ENCODE measurements at regions not wholly inside any gene's neighbourhood (a gene's known extent, or its start where the extent isn't known, plus 50 kb on each side); places are given as distances from the start of the nearest gene placed in this dataset.

- DNase-seq (ENCODE audit: low read depth): no peak
Measured at GRCh38 chr13:109977212-109977968, 191.0 kb upstream of the IRS2 start.

GRCh38 chr13:109976206-109976997 lies 190.0 kb upstream of the IRS2 start:
- no peak for DNase-seq (ENCODE audit: low read depth)

DNA sequence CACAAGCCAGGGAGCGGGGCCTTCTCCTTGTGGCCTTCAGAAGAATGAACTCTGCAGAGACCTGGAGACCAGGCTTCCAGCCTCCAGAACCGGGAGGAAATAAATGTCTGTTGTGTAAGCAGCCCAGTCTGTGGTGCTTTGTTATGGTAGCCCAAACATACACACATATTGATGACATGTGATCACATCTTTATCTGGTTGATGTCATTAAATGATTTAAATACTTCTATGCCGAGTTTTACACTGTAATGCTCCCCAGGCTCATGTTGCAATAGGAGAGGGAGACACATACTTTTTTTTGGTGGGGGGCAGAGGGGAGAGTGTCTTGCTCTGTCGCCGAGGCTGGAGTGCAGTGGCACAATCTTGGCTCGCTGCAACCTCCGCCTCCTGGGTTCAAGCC lies 188.0 kb upstream of the IRS2 start:
- no peak for DNase-seq (ENCODE audit: low read depth)

GRCh38 chr13:109973279-109973678 lies 186.9 kb upstream of the IRS2 start:
- DNase-seq (ENCODE audit: low read depth): no peak

DNA sequence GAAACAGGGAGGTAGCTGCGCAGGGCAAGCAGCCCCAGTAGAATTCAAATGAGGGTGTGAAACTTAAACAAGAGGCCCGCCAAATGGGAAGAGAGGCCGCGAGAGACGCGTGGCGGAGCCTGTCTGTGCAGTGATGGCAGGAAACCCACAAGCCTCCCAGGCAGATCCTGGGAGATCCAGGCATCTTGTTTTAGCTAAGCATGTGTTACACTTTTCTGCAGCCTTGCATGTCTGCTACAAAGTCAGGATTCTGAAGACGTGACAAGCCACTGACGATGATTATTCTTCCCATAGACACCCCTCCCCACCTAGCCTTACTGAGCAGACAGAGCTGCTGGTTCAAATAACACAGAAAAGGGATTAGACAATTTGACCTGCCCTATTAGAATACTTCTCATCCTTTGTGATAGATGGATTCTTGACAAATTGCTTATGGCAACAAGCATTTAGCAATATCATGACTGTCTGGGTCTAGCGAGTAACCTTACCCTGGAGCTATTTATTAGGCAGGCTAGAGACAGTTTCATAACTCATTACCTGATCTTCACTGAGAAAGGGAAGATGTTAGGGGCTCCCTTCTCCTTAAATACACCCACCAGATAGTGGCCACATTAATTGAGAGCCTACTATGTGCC lies 185.2 kb upstream of the IRS2 start:
- peak; percentile 12 for DNase-seq (ENCODE audit: low read depth)

GRCh38 chr13:109971006-109971405 lies 184.6 kb upstream of the IRS2 start:
- no peak for DNase-seq (ENCODE audit: low read depth)

DNA sequence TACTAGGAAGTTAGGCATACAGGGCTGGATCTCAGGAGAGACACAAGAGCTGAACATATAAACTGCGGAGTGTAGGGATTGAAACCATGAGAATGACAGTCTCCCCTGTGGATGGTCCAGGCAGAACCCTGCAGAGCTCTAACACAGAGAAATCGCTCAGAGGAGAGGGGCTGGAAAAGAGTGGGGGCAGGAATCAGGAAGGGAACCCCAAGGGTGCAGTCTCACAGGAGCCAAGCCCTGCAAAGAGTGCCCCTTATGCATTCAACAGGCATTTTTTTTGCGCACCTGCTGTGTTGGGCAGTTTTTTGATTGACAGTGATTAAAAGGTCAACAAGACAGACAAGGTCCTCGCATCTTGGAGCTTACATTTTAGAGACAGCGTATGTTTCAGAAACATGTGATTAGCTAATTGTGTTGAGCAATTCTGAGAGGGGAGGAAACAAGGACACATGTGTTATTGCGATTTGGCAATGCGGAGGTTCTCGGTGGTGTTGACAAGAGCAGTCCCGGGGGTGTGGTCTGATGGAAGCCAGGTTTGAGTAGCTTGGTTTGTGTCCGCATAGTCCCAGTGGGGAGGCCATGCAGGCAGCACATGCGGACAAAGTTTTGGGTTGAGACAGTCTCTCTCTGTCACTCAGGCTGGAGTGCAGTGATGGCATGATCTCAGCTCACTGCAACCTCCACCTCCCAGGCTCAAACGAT lies 182.6 kb upstream of the IRS2 start:
- no peak for DNase-seq (ENCODE audit: low read depth)

- DNase-seq (ENCODE audit: low read depth): no peak
Measured at GRCh38 chr13:109963960-109964563, 177.7 kb upstream of the IRS2 start.

GRCh38 chr13:109963384-109963783 lies 177.0 kb upstream of the IRS2 start:
- DNase-seq (ENCODE audit: low read depth): no peak

- no peak for DNase-seq (ENCODE audit: low read depth)
Measured at GRCh38 chr13:109959903-109960302, 173.5 kb upstream of the IRS2 start.

DNA sequence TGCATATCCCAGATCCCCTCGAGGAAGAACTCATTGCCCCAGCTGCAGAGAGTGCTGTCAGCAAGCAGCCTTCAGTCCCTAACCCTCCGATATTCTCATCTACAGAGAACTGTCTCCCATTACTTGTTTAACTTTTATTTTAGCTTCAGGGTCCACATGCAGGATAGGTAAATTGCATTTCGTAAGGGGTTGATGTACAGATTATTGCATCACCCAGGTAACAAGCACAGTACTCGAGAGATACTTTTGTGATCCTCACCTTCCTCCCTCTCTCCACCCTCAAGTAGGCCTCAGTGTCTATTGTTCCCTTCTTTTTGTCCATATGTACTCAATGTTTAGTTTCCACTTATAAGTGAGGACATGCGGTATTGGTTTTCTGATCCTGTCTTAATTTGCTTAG lies 171.5 kb upstream of the IRS2 start:
- no peak for DNase-seq (ENCODE audit: low read depth)

DNA sequence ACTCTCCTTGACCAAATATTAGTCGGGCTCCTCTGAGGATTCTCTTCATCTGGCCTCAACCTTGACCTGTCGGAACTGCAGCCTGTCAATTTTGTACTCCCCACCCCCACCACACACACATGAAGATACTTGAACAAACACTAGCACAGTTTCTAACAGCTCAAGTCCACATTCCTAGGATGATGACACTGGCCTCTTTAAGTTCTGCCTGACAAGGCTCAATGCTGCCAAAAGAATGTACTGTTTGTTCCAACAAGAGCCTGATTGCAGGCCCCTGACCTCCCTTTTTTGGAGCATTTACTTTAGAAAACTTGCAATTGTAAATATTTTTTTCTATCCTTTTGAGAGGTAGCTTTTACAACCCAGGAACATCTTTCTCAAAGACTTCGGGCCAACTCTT lies 169.2 kb upstream of the IRS2 start:
- DNase-seq (ENCODE audit: low read depth): no peak

DNA sequence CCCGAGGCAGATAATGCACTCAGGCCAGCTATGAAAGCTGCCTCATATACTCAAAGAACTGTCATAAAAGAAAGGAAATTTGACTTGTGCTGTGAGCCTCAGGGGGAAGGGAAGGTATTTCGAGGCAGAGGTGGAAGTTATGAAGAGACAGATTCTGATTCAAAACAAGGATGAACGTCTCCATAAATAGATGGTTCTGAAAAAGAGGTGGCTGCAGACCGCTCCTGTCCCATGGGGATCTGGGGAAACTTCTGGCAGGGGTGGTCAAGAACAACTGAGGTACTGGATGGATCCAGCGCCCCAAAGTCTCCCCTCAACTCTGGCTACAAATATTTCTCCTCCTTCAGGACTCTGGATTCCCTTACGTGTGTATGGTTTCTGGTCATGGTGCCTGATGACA lies 168.1 kb upstream of the IRS2 start:
- DNase-seq (ENCODE audit: low read depth): no peak

DNA sequence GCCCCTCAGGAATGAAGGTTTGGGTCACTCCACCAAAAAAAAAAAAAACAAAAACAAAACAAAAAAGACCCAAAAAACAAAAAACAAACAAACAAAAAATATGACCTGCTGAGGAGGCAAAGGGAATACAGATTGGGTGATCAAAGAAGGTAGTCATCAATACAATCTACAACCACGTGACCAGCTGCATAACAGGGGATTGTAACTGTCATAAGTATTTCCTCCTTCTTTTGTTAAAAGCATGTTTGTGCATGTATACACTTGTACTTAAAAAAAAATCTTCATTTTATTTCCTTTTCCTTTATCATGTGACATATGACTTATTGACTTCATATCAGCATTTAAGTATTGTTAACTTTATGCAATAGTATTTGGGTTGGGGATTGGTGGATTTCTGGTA lies 165.1 kb upstream of the IRS2 start:
- DNase-seq (ENCODE audit: low read depth): no peak

- peak; percentile 36 for DNase-seq (ENCODE audit: low read depth)
Measured at GRCh38 chr13:109949397-109949796, 163.0 kb upstream of the IRS2 start.

GRCh38 chr13:109947006-109947405 lies 160.6 kb upstream of the IRS2 start:
- DNase-seq (ENCODE audit: low read depth): no peak

GRCh38 chr13:109945206-109945960 lies 159.0 kb upstream of the IRS2 start:
- peak; percentile 93 for DNase-seq (ENCODE audit: low read depth)

DNA sequence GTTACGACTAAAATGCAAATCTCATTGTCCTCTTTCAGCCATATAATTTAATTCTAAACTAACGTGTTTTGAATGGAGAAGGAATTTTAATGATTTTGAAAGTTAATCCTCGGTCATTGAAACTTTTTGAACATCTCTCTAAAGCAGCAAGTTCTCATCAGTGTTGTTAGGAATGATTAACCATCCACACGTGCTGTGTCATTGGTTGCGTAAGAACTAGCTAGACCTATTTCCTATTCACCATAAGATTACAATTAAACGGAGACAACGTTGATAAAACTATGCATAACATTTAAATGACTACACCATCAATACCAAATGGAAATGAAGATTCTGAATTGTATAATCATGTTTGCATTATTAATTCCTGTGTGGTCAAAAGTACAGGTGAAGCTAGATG lies 155.6 kb upstream of the IRS2 start:
- DNase-seq (ENCODE audit: low read depth): peak; percentile 62

DNA sequence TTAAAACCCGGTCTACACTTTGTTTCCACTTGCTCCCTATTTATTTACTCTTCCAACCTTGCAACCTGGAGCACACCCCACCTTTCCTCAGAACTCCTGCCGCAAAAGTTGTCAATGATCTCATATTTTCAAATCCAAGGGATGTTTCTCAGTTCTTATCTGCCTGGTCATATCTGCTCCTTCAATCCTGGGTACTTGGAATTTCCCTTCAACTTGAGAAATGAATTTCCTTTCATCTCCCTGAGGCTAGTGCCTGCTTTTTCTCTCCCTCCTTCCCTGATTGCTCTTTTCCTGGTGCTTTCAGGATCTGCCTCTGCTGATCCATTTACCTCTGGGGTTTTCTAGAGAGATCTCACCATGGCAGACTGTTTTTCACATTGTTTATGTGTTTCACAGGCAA lies 154.8 kb upstream of the IRS2 start:
- DNase-seq (ENCODE audit: low read depth): no peak

DNA sequence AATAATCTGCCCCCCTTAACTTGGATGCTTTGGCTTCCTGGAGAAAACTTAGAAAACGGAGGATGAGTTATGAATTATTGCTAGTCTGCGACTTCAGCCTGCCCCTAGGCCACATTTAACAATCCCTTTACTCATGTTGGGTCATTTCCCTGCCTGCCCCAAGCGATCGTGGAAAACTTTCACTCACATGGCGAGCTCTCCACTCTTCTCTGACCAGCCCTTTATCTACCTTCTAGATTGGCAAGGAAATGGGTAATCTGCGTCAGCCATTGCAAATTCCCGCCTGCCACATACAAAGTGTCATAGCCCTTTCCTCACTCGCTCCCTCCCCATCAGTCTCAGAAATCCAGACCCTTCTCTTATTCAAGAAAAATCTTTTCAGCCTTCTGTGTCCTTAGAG lies 154.3 kb upstream of the IRS2 start:
- no peak for DNase-seq (ENCODE audit: low read depth)

- DNase-seq (ENCODE audit: low read depth): no peak
Measured at GRCh38 chr13:109939838-109940237, 153.5 kb upstream of the IRS2 start.
